Natural killer cell (primary cell): ENCODE measurements at regions not wholly inside any gene's neighbourhood (a gene's known extent, or its start where the extent isn't known, plus 50 kb on each side); places are given as distances from the start of the nearest gene placed in this dataset.

Experiments
- ATAC-seq, 3 donors: fragments of 150-1000 bp in 2 of 3; fragments of 200-7000 bp in 1 of 3; cut with Tn5 transposase; 1 replicate in 1 of 3; 2 replicates in 2 of 3; pipeline ENCODE4 v1.10.0; 2021; ENCODE audit warnings: mild to moderate bottlenecking in 2 of 3, moderate library complexity in 2 of 3
- DNase-seq, 2 donors: peaks; one replicate each; pipeline versions ENCODE4 v3.0.0 to v3.0.0-alpha.2; 2013 to 2021; ENCODE audit warnings: mixed read lengths in 1 of 2
- H3K27ac ChIP-seq: one replicate; pipeline ENCODE4 v1.5.1; 2013; ENCODE audit warnings: mild to moderate bottlenecking, low read length
- H3K27me3 ChIP-seq: one replicate; pipeline ENCODE4 v1.6.1; 2013; ENCODE audit warnings: low read length; ENCODE audit not compliant: control insufficient read depth, insufficient read depth
- H3K36me3 ChIP-seq: one replicate; pipeline ENCODE4 v1.6.1; 2013; ENCODE audit warnings: low read length; ENCODE audit not compliant: control insufficient read depth, insufficient read depth
- H3K4me1 ChIP-seq: one replicate; pipeline ENCODE4 v1.6.1; 2013; ENCODE audit warnings: low read length; ENCODE audit not compliant: control insufficient read depth, insufficient read depth
- H3K4me3 ChIP-seq: one replicate; pipeline ENCODE4 v1.5.1; 2013; ENCODE audit warnings: low read length
- H3K9me3 ChIP-seq: one replicate; pipeline ENCODE4 v1.6.1; 2013; ENCODE audit warnings: low read length; ENCODE audit not compliant: control insufficient read depth, insufficient read depth
- H3K27ac Mint-ChIP-seq, 2 donors: one replicate each; pipeline ENCODE4 v1.8.0; 2022; ENCODE audit warnings: mild to moderate bottlenecking in 2 of 2, mixed read lengths in 2 of 2, moderate library complexity in 1 of 2
- H3K27me3 Mint-ChIP-seq, 2 donors: one replicate each; pipeline ENCODE4 v1.8.0; 2022; ENCODE audit warnings: low read depth in 2 of 2, mixed read lengths in 2 of 2
- H3K36me3 Mint-ChIP-seq: one replicate; pipeline ENCODE4 v1.8.0; 2022; ENCODE audit warnings: mixed read lengths
- H3K4me1 Mint-ChIP-seq, 2 donors: one replicate each; pipeline ENCODE4 v1.8.0; 2022; ENCODE audit warnings: mixed read lengths in 2 of 2
- H3K4me3 Mint-ChIP-seq: one replicate; pipeline ENCODE4 v1.8.0; 2022; ENCODE audit warnings: mild to moderate bottlenecking, moderate library complexity, mixed read lengths
- H3K9me3 Mint-ChIP-seq, 2 donors: one replicate each; pipeline ENCODE4 v1.8.0; 2022; ENCODE audit warnings: mixed read lengths in 2 of 2
- CTCF ChIP-seq: fragments of 200-600 bp; IDR thresholded peaks from one replicate; pipeline ENCODE4 v1.8.0; 2022; ENCODE audit warnings: antibody characterized with exemption
- WGBS: methylation state at CpG from one replicate; pipeline ENCODE4 v1.1.7; 2013; ENCODE audit warnings: missing lambda C conversion rate; ENCODE audit not compliant: insufficient coverage; 5-methylcytosine and 5-hydroxymethylcytosine counted together
- intact Hi-C: fragments of 100-400 bp; cut with micrococcal nuclease; formaldehyde crosslinking; loops from one replicate; pipeline ENCODE4 v1.14.2; 2022

DNA sequence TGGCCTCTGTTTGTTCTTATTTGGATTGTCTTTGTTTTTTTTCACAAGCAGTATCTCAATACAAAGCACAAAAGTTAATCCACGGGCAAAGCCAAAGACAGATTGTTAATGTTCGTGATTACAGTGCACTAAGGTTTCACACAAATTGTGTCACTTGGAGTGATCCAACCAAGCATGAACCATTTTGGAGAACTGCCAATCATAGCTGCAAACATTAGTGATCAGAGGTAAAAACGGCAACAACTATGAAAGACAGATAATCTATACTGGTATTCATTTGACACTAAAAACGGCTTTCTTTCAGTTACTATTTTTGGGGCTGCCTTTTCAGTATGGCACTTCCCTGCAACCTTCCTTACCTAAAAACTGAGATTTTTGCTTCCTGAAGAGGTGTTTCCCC, 213.1 kb upstream of the GULP1 start:
- no peak overlapping the region for H3K27ac ChIP-seq
- 91% methylated on average over 4 of the region's 4 CpGs for WGBS
- H3K27me3 Mint-ChIP-seq = no peaks in the 10 kb centered on the region

GRCh38 chr2:188079196-188079595, 212.5 kb upstream of the GULP1 start:
- DNase-seq = no peak
- WGBS = 83% methylated on average over 1 of the region's 1 CpG
- ATAC-seq = no peak
- no peak overlapping the region for H3K27ac ChIP-seq
- Mint-ChIP-seq H3K9me3 (peaks cover 17 to 26% of the 10 kb centered on the region in 2 donors), H3K4me3 (no peak overlapping the region), H3K4me1 (no peaks in the 10 kb centered on the region), H3K27ac (no peak overlapping the region), H3K36me3 (no peaks in the 10 kb centered on the region), H3K27me3 (no peaks in the 10 kb centered on the region)
- H3K9me3 ChIP-seq = no peaks in the 10 kb centered on the region
- no peaks in the 10 kb centered on the region for H3K27me3 ChIP-seq
- intact Hi-C loops = no loop called here
- H3K4me1 ChIP-seq = no peaks in the 10 kb centered on the region
- no peak for TF ChIP-seq CTCF
- H3K4me3 ChIP-seq = no peak overlapping the region
- H3K36me3 ChIP-seq = no peaks in the 10 kb centered on the region

More for the DNA sequence above, 213.1 kb upstream of the GULP1 start:
- no peaks in the 10 kb centered on the region for H3K27me3 ChIP-seq
- DNase-seq (no peak), ATAC-seq (no peak)
- intact Hi-C loops = no loop called here
- H3K4me3 ChIP-seq = no peak overlapping the region
- H3K4me1 ChIP-seq = no peaks in the 10 kb centered on the region
- H3K4me3 Mint-ChIP-seq = no peak overlapping the region
- H3K4me1 Mint-ChIP-seq = no peaks in the 10 kb centered on the region
- H3K9me3 Mint-ChIP-seq = peaks cover 21 to 29% of the 10 kb centered on the region in 2 donors
- H3K27ac Mint-ChIP-seq = no peak overlapping the region
- H3K36me3 ChIP-seq = no peaks in the 10 kb centered on the region
- no peak for TF ChIP-seq CTCF
- H3K36me3 Mint-ChIP-seq = no peaks in the 10 kb centered on the region
- no peaks in the 10 kb centered on the region for H3K9me3 ChIP-seq

- Histone ChIP-seq H3K27me3 (no peaks in the 10 kb centered on the region), H3K4me1 (no peaks in the 10 kb centered on the region), H3K4me3 (no peak overlapping the region), H3K36me3 (no peaks in the 10 kb centered on the region), H3K9me3 (no peaks in the 10 kb centered on the region), H3K27ac (no peak overlapping the region)
- DNase-seq (no peak), ATAC-seq (no peak)
- WGBS = 96% methylated on average over 3 of the region's 4 CpGs
- no peaks in the 10 kb centered on the region for H3K4me1 Mint-ChIP-seq
- H3K36me3 Mint-ChIP-seq = no peaks in the 10 kb centered on the region
- H3K27me3 Mint-ChIP-seq = no peaks in the 10 kb centered on the region
- intact Hi-C loops = no loop called here
- H3K9me3 Mint-ChIP-seq = peaks cover 10 to 17% of the 10 kb centered on the region in 2 donors
- TF ChIP-seq CTCF = no peak
- H3K27ac Mint-ChIP-seq = no peak overlapping the region
- no peak overlapping the region for H3K4me3 Mint-ChIP-seq
Measured at GRCh38 chr2:188085421-188085820, 206.3 kb upstream of the GULP1 start.

DNA sequence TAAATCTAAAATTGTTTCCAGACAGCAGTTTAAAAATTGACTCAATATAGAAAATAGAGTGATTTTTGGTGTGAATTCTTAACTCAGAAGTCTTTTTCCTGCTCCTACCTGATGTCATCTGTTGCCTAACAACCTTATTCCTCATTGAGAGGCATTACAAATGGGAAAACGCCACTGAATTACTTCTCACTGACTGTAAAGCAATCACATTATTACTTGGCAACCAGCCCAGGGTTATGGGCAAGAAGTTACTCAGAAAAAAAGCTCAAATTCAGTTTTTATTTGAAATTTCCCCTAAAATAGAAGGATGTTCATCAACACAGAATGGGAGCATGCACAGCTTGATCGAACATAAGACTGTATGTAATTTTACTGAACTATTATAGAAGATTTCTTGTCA, 201.8 kb upstream of the GULP1 start:
- WGBS = 80% methylated on average over 1 of the region's 2 CpGs
- H3K27me3 ChIP-seq = no peaks in the 10 kb centered on the region
- H3K9me3 ChIP-seq = no peaks in the 10 kb centered on the region
- no peak overlapping the region for H3K4me3 Mint-ChIP-seq
- H3K4me1 ChIP-seq = no peaks in the 10 kb centered on the region
- H3K4me1 Mint-ChIP-seq = no peaks in the 10 kb centered on the region
- H3K36me3 ChIP-seq = no peaks in the 10 kb centered on the region
- H3K27ac ChIP-seq = no peak overlapping the region
- H3K27me3 Mint-ChIP-seq = no peaks in the 10 kb centered on the region
- TF ChIP-seq CTCF = no peak
- H3K36me3 Mint-ChIP-seq = no peaks in the 10 kb centered on the region
- peaks cover 10 to 16% of the 10 kb centered on the region in 2 donors for H3K9me3 Mint-ChIP-seq
- ATAC-seq = no peak
- intact Hi-C loops = no loop called here
- H3K4me3 ChIP-seq = no peak overlapping the region
- DNase-seq = no peak
- no peak overlapping the region for H3K27ac Mint-ChIP-seq
